OCI-LY1 (cell line): ENCODE measurements at regions not wholly inside any gene's neighbourhood (a gene's known extent, or its start where the extent isn't known, plus 50 kb on each side); places are given as distances from the start of the nearest gene placed in this dataset.

Experiments used
- EZH2 ChIP-seq: fragments of 200-600 bp; sonication (generic), shearing (Covaris generic); IDR thresholded peaks from 2 replicates; pipeline ENCODE4 v1.8.0; 2017; ENCODE audit warnings: borderline replicate concordance, mixed run types, mild to moderate bottlenecking, antibody characterized with exemption, low read length, moderate library complexity, mixed read lengths
- TF ChIP-seq, protein P1 (sequence below): fragments of 200-600 bp; sonication (generic), shearing (Covaris generic); IDR thresholded peaks from 2 replicates; pipeline ENCODE4 v1.5.1; 2017; ENCODE audit warnings: mild to moderate bottlenecking, antibody characterized with exemption, low read length, moderate library complexity, mixed read lengths

DNA sequence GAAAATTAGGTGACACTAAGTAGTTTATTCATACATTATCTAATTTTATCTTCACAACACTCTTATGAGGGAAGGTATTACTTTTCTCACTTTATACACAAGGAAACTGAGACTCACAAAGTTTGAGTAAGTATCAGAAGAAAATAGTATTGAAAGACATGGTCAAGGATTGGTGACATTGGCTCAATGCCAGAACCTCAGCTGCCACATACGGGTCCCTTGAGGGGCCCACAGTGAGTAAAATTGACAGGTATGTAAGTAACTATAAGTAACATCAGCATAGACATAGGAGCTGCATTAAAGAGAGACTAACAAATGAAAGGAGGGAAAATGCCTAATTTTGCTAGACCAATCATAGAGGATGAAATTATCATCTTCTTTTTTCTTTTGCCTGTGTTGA is 134.1 kb downstream of the COX18 start:
- TF ChIP-seq, protein P1, sequence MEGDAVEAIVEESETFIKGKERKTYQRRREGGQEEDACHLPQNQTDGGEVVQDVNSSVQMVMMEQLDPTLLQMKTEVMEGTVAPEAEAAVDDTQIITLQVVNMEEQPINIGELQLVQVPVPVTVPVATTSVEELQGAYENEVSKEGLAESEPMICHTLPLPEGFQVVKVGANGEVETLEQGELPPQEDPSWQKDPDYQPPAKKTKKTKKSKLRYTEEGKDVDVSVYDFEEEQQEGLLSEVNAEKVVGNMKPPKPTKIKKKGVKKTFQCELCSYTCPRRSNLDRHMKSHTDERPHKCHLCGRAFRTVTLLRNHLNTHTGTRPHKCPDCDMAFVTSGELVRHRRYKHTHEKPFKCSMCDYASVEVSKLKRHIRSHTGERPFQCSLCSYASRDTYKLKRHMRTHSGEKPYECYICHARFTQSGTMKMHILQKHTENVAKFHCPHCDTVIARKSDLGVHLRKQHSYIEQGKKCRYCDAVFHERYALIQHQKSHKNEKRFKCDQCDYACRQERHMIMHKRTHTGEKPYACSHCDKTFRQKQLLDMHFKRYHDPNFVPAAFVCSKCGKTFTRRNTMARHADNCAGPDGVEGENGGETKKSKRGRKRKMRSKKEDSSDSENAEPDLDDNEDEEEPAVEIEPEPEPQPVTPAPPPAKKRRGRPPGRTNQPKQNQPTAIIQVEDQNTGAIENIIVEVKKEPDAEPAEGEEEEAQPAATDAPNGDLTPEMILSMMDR: no peak
- TF ChIP-seq EZH2: no peak
